Mesendoderm (in vitro differentiated cells): ENCODE measurements at regions not wholly inside any gene's neighbourhood (a gene's known extent, or its start where the extent isn't known, plus 50 kb on each side); places are given as distances from the start of the nearest gene placed in this dataset.

Source experiments
- DNase-seq: peaks from one replicate; pipeline ENCODE4 v3.0.0; 2013
- H2AK5ac ChIP-seq: 2 replicates; pipeline ENCODE4 v1.6.1; 2013; ENCODE audit warnings: low read length, inconsistent platforms
- H2BK120ac ChIP-seq: 2 replicates; pipeline ENCODE4 v1.6.1; 2013; ENCODE audit warnings: low read depth, mild to moderate bottlenecking, low read length, moderate library complexity, mixed read lengths
- H2BK15ac ChIP-seq: replicated peaks from 2 replicates; pipeline ENCODE4 v1.6.1; 2013; ENCODE audit warnings: low read depth, mild to moderate bottlenecking, moderate library complexity
- H2BK5ac ChIP-seq: 2 replicates; pipeline ENCODE4 v1.6.1; 2013; ENCODE audit warnings: low read length, inconsistent platforms
- H3K18ac ChIP-seq: 2 replicates; pipeline ENCODE4 v1.6.1; 2013; ENCODE audit warnings: mild to moderate bottlenecking, low read length, mixed read lengths
- H3K23ac ChIP-seq: one replicate; pipeline ENCODE4 v1.6.1; 2013; ENCODE audit warnings: low read length
- H3K27ac ChIP-seq: 2 replicates; pipeline ENCODE4 v1.5.1; 2013; ENCODE audit warnings: low read depth, mild to moderate bottlenecking, inconsistent platforms, low read length, moderate library complexity
- H3K27me3 ChIP-seq: 2 replicates; pipeline ENCODE4 v1.6.1; 2013; ENCODE audit warnings: low read length, control low read depth, mild to moderate bottlenecking, inconsistent platforms; ENCODE audit not compliant: insufficient read depth, poor library complexity
- H3K36me3 ChIP-seq: 2 replicates; pipeline ENCODE4 v1.6.1; 2013; ENCODE audit warnings: low read length, inconsistent platforms; ENCODE audit not compliant: control insufficient read depth, insufficient read depth
- H3K4ac ChIP-seq: one replicate; pipeline ENCODE4 v1.6.1; 2013; ENCODE audit warnings: low read depth, mild to moderate bottlenecking, low read length, moderate library complexity
- H3K4me1 ChIP-seq: 2 replicates; pipeline ENCODE4 v1.6.1; 2013; ENCODE audit warnings: low read depth, low read length, inconsistent platforms; ENCODE audit not compliant: control insufficient read depth
- H3K4me2 ChIP-seq: 2 replicates; pipeline ENCODE4 v1.6.1; 2013; ENCODE audit warnings: low read length
- H3K4me3 ChIP-seq: 2 replicates; pipeline ENCODE4 v1.5.1; 2013; ENCODE audit warnings: mild to moderate bottlenecking, low read length
- H3K56ac ChIP-seq: one replicate; pipeline ENCODE4 v1.6.1; 2013; ENCODE audit warnings: low read length
- H3K79me1 ChIP-seq: 2 replicates; pipeline ENCODE4 v1.6.1; 2013; ENCODE audit warnings: low read length, inconsistent platforms
- H3K79me2 ChIP-seq: 2 replicates; pipeline ENCODE4 v1.6.1; 2013; ENCODE audit warnings: mild to moderate bottlenecking, low read length; ENCODE audit not compliant: control insufficient read depth, insufficient read depth
- H3K9ac ChIP-seq: 2 replicates; pipeline ENCODE4 v1.6.1; 2013; ENCODE audit warnings: low read length, inconsistent platforms
- H4K5ac ChIP-seq: one replicate; pipeline ENCODE4 v1.6.1; 2013; ENCODE audit warnings: low read length
- H4K8ac ChIP-seq: one replicate; pipeline ENCODE4 v1.6.1; 2013; ENCODE audit warnings: low read depth, mild to moderate bottlenecking, control low read depth, low read length, moderate library complexity
- WGBS: extraction: QIAGEN DNeasy Blood & Tissue Kit; methylation state at CpG from one replicate; pipeline ENCODE4 v1.1.7; 2013; ENCODE audit warnings: low lambda C conversion rate, missing lambda C conversion rate; ENCODE audit not compliant: insufficient coverage; ENCODE audit errors: extremely low coverage; 5-methylcytosine and 5-hydroxymethylcytosine counted together

DNA sequence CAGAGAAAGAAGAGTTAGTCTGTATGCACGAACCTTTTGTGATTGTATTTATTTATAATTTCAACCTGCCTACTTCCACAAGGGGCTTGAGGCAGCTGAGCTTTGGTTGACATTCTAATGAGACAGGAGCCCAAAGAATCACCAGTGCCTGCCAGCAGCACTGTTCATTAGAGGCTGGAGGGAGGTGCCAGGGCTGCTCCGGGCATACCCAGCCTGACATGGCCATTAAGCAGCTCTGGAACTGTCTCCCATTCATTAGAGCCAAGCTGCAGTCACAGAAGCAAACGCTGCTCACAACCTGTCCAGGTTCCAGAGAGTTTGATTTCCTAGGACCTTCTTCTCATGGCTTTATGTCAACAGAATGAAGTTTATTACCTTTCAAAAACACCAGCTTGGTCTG lies 425.5 kb downstream of the RFC3 start:
- H3K4me1 ChIP-seq = no peaks in the 10 kb centered on the region
- H3K18ac ChIP-seq = no peak overlapping the region
- H3K79me2 ChIP-seq = no peaks in the 10 kb centered on the region
- H3K27ac ChIP-seq = no peak overlapping the region
- no peak overlapping the region for H3K23ac ChIP-seq
- no peak overlapping the region for H3K4me3 ChIP-seq
- no peak overlapping the region for H3K9ac ChIP-seq
- H2BK120ac ChIP-seq = no peak overlapping the region
- no peaks in the 10 kb centered on the region for H3K79me1 ChIP-seq
- no peak overlapping the region for H3K4ac ChIP-seq
- no peak overlapping the region for H2BK15ac ChIP-seq
- H3K56ac ChIP-seq = no peak overlapping the region
- no peak overlapping the region for H4K5ac ChIP-seq
- no peaks in the 10 kb centered on the region for H3K36me3 ChIP-seq
- H4K8ac ChIP-seq = no peak overlapping the region
- H2AK5ac ChIP-seq = no peak overlapping the region
- H3K4me2 ChIP-seq = no peak overlapping the region
- H3K27me3 ChIP-seq = no peaks in the 10 kb centered on the region
- H2BK5ac ChIP-seq = no peak overlapping the region
- WGBS = no CpG with 5 or more reads among the region's 3 CpGs
- DNase-seq = no peak

DNA sequence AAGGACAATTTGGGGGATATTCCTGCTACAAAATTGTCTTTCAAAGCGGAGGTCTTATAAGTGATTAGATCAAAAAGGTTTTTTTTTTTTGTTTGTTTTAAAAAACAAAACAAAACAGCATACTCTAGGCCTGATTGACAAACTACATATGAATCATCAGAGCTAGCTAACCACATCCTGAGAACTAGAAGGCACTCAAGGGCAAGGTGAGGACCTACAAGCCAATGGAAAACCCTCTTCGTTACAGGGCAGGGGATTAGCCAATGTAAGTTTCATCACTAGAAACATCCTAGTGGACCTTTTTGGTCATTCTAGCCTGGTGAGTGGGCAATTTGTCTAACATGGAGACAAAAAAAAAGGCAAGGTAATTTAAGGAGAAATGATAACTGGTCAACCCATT lies 428.6 kb downstream of the RFC3 start:
- H3K27me3 ChIP-seq = no peaks in the 10 kb centered on the region
- H4K8ac ChIP-seq = no peak overlapping the region
- H3K23ac ChIP-seq = no peak overlapping the region
- H4K5ac ChIP-seq = no peak overlapping the region
- no peaks in the 10 kb centered on the region for H3K36me3 ChIP-seq
- H2BK120ac ChIP-seq = no peak overlapping the region
- WGBS = no CpG with 5 or more reads among the region's 2 CpGs
- no peak for DNase-seq
- no peak overlapping the region for H3K18ac ChIP-seq
- no peak overlapping the region for H3K9ac ChIP-seq
- H3K79me1 ChIP-seq = no peaks in the 10 kb centered on the region
- no peak overlapping the region for H3K4ac ChIP-seq
- H2BK5ac ChIP-seq = no peak overlapping the region
- H3K4me1 ChIP-seq = no peaks in the 10 kb centered on the region
- H3K56ac ChIP-seq = no peak overlapping the region
- H2BK15ac ChIP-seq = no peak overlapping the region
- no peak overlapping the region for H3K27ac ChIP-seq
- H3K4me2 ChIP-seq = no peak overlapping the region
- H2AK5ac ChIP-seq = no peak overlapping the region
- H3K4me3 ChIP-seq = no peak overlapping the region
- H3K79me2 ChIP-seq = no peaks in the 10 kb centered on the region

DNA sequence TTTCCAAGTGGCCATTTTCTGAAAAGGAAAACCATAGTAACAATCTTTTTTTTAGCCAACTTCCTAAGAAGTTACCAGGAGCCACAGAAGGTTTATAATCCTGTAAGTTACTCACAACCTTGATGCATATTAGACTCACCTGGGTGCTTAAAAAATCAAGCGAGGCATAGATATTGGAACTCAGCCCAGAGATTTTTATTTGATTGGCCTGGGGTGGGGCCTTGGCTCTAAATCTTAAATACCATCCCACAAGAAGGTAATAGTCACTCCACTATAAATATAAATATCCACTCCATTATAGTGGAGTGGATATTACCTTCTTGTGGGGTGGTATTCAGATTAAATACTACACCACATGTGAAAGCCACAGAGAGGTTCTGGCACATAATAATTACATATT lies 429.6 kb downstream of the RFC3 start:
- Histone ChIP-seq H3K79me2 (no peaks in the 10 kb centered on the region), H3K4me1 (no peaks in the 10 kb centered on the region), H3K4ac (no peak overlapping the region), H4K8ac (no peak overlapping the region), H3K79me1 (no peaks in the 10 kb centered on the region), H3K36me3 (no peaks in the 10 kb centered on the region), H3K56ac (no peak overlapping the region), H2BK120ac (no peak overlapping the region), H2AK5ac (no peak overlapping the region), H2BK15ac (no peak overlapping the region), H3K27me3 (no peaks in the 10 kb centered on the region), H3K18ac (no peak overlapping the region), H2BK5ac (no peak overlapping the region), H4K5ac (no peak overlapping the region), H3K27ac (no peak overlapping the region), H3K4me3 (no peak overlapping the region), H3K9ac (no peak overlapping the region), H3K4me2 (no peak overlapping the region), H3K23ac (no peak overlapping the region)
- DNase-seq = no peak
- WGBS = no CpG with 5 or more reads among the region's 1 CpG

DNA sequence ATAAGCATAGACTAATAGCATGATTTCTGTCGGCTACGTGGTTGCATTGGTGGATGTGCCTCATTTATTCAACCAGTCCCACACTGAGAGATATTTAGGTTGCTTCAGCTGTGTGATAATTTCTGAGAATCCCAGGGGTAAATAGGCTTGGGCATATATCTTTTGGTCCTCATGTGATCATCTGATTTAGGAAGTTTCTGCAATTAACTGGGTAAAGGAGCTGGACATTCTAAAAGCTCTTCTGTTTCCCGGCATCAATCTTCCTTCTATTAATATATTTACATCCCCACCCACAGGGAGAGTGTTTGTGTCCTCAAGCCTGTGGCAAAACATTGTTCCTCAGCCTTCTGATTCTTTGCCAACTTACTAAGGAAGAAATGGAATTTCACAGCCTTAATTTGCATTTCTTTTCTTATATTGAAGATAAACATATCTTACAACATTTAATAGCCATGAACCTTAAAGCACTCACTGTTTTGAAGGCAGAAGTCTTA lies 431.6 kb downstream of the RFC3 start:
- Histone ChIP-seq H3K4ac (no peak overlapping the region), H3K56ac (no peak overlapping the region), H3K27me3 (no peaks in the 10 kb centered on the region), H3K36me3 (no peaks in the 10 kb centered on the region), H2BK15ac (no peak overlapping the region), H3K4me3 (no peak overlapping the region), H3K27ac (no peak overlapping the region), H3K9ac (no peak overlapping the region), H4K5ac (no peak overlapping the region), H2BK5ac (no peak overlapping the region), H2BK120ac (no peak overlapping the region), H4K8ac (no peak overlapping the region), H3K4me2 (no peak overlapping the region), H3K79me1 (no peaks in the 10 kb centered on the region), H3K18ac (no peak overlapping the region), H3K79me2 (no peaks in the 10 kb centered on the region), H3K4me1 (no peaks in the 10 kb centered on the region), H2AK5ac (no peak overlapping the region), H3K23ac (no peak overlapping the region)
- DNase-seq = no peak
- no CpG with 5 or more reads among the region's 3 CpGs for WGBS

GRCh38 chr13:34250151-34250670 lies 432.3 kb downstream of the RFC3 start:
- H3K4me2 ChIP-seq = no peak overlapping the region
- no peaks in the 10 kb centered on the region for H3K27me3 ChIP-seq
- no peak overlapping the region for H3K4ac ChIP-seq
- H3K4me3 ChIP-seq = no peak overlapping the region
- WGBS = no CpG with 5 or more reads among the region's 3 CpGs
- no peak overlapping the region for H3K18ac ChIP-seq
- H3K36me3 ChIP-seq = no peaks in the 10 kb centered on the region
- H3K23ac ChIP-seq = no peak overlapping the region
- no peak overlapping the region for H2BK15ac ChIP-seq
- H4K5ac ChIP-seq = no peak overlapping the region
- no peak overlapping the region for H3K56ac ChIP-seq
- H3K79me2 ChIP-seq = no peaks in the 10 kb centered on the region
- DNase-seq = no peak
- H3K9ac ChIP-seq = no peak overlapping the region
- H3K79me1 ChIP-seq = no peaks in the 10 kb centered on the region
- H4K8ac ChIP-seq = no peak overlapping the region
- H3K27ac ChIP-seq = no peak overlapping the region
- no peaks in the 10 kb centered on the region for H3K4me1 ChIP-seq
- H2BK5ac ChIP-seq = no peak overlapping the region
- no peak overlapping the region for H2BK120ac ChIP-seq
- H2AK5ac ChIP-seq = no peak overlapping the region

- H4K5ac ChIP-seq = no peak overlapping the region
- H3K18ac ChIP-seq = no peak overlapping the region
- no peaks in the 10 kb centered on the region for H3K36me3 ChIP-seq
- H3K27me3 ChIP-seq = no peaks in the 10 kb centered on the region
- no peak overlapping the region for H3K27ac ChIP-seq
- DNase-seq = no peak
- no peak overlapping the region for H4K8ac ChIP-seq
- no peak overlapping the region for H3K4ac ChIP-seq
- H2BK15ac ChIP-seq = no peak overlapping the region
- H3K4me1 ChIP-seq = no peaks in the 10 kb centered on the region
- H3K79me1 ChIP-seq = no peaks in the 10 kb centered on the region
- no peak overlapping the region for H3K4me3 ChIP-seq
- H3K79me2 ChIP-seq = no peaks in the 10 kb centered on the region
- no peak overlapping the region for H3K23ac ChIP-seq
- H2AK5ac ChIP-seq = no peak overlapping the region
- H3K4me2 ChIP-seq = no peak overlapping the region
- no peak overlapping the region for H2BK120ac ChIP-seq
- H3K56ac ChIP-seq = no peak overlapping the region
- H3K9ac ChIP-seq = no peak overlapping the region
- no peak overlapping the region for H2BK5ac ChIP-seq
These were observed 436.4 kb downstream of the RFC3 start for GRCh38 chr13:34254366-34254765.
